GM21528 (cell line): ENCODE measurements at regions not wholly inside any gene's neighbourhood (a gene's known extent, or its start where the extent isn't known, plus 50 kb on each side); places are given as distances from the start of the nearest gene placed in this dataset.
"Not testable (repeated sequence)": the region's sequence is repeated elsewhere in the genome, so short reads cannot be mapped to it uniquely, and the experiment has no call there.

Source experiments
- ATAC-seq: cut with Tn5 transposase; IDR thresholded peaks from one replicate; pipeline ENCODE4 v1.9.1; 2021; ENCODE audit warnings: mild to moderate bottlenecking, moderate library complexity; ENCODE audit not compliant: unreplicated experiment, low FRiP score

GRCh38 chr2:136715146-136715545, 50.2 kb upstream of the THSD7B start:
- no peak for ATAC-seq

DNA sequence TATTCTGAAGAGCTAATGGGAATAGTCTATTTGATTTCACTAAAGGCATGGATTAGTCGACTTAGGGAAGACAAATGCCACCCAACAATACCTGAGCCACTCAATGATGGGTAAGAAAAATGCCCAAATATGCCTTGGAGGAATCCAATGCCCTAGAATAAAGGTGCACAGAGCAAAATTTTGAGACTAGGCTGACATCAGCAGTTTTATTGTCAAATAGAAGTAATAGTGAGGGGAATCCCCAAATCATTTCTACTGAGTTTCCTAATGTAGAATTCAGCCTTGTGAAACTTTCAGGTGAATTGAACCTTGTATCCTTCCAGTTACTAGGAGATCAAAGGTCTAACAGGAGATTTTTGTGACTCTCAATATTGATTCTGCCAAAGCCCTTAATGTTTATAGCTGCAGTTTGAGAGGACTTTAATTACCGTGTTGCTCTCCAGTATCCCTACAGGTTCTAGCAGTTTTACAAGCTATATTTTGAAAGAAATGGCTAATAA, 50.8 kb upstream of the THSD7B start:
- ATAC-seq, result no peak

DNA sequence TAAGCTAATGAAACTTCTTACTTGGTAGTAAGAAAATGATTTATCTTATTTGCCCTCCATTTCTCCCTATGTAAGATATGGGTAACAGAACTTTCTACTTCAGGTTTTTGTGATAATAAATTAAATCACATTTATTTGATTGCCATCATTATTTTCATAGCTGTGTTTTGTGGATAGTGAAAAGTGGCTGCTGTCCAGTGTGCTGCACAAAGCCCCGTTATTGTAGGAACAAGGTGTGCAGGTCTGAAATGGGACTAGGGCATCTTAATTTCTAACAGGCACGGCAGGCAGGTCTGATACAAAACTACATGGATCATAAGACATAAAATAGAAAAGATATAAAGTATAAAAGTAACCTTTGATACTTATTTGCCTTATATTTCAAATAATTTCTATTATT, 51.6 kb upstream of the THSD7B start:
- no peak for ATAC-seq

DNA sequence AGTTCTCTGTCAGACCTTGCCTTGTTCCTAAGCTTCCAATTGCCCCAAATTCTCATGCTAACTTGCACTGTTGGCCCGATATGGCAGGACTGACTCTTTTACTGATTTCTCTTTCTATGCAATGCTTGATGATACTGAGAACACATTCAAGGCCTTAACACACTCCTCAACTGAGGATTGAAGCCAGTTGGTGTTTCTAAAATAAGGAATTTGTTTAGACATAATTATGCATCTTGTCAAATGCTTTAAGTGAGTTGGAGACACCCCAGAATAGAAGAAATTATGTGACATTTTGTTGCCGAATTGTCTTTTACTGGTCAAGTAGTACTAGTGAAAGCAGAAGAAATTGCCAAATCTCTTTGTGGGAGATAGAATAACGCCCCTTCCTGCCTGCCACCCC, 60.0 kb upstream of the THSD7B start:
- no peak for ATAC-seq

GRCh38 chr2:136703214-136703613, 62.1 kb upstream of the THSD7B start:
- ATAC-seq, result no peak

DNA sequence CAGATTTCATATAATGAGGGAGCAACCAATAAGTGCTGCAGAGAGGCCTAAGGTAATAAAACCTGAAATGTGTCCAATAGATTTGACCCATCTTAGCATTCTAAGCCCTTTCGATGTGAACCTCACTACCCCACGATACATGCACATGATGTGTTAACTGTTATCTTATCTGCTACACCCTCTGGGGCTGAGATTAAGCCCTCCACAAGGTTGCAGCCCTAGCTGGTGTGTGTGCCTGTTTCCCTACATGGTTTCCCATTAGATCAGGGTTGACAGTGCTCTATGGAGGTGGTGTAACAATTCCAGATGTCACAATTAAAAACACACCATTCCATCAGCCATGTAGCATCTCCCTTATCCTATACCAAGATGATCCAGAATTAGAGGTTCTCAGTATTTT, 68.9 kb upstream of the THSD7B start:
- no peak for ATAC-seq

- ATAC-seq, result no peak
These were observed 71.4 kb upstream of the THSD7B start for GRCh38 chr2:136693966-136694365.

DNA sequence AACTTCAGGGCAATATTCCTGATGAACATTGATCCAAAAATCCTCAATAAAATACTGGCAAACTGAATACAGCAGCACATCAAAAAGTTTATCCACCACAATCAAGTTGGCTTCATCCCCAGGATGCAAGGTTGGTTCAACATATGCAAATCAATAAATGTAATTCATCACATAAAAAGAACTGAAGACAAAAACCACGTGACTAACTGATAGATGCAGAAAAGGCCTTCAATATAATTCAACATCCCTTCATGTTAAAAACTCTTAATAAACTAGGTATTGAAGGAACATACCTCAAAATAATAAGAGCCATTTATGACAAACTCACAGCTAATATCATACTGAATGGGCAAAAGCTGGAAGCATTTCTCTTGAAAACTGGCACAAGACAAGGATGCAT, 85.3 kb upstream of the THSD7B start:
- not testable (repeated sequence) for ATAC-seq

DNA sequence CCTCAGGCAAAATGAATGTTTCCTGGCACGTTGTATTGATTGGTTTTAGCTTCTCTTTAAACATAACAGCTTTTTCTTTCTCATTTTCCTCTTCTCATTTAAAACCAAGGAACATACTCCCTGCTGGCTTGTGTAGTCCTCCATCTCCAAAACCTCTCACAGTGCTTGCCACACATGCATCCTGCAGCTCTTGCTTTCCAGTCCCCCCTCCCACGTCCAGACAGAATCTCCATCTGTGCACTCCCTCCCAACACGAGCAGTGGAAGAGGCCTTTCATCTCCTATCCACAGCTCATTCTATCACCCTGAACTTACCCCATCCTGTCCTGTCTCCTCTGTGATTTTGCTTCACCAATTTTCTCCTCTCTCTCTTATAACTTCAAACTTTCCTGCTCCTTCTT, 99.6 kb upstream of the THSD7B start:
- ATAC-seq, result no peak

- no peak for ATAC-seq
These were observed 100.5 kb upstream of the THSD7B start for GRCh38 chr2:136664713-136665405.

DNA sequence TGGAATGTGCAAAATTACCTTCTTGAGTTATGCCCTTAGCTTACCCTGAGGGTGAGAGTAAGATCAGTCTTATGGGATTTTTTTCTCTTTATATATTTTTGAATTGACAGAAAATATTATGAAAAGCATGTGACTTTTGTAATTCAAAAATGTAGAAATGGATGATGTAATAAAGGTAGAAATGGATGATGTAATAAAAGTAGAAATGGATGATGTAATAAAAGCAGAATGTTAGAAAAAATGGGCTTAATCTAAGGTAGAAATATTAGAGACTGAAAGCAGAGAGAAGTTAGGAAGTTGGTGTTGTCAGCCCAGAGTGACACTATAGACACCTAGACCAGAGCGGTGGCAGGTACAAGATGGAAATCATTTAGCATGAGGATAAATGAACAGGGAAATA, 107.1 kb upstream of the THSD7B start:
- ATAC-seq, result no peak

GRCh38 chr2:136653861-136654260, 111.5 kb upstream of the THSD7B start:
- no peak for ATAC-seq

DNA sequence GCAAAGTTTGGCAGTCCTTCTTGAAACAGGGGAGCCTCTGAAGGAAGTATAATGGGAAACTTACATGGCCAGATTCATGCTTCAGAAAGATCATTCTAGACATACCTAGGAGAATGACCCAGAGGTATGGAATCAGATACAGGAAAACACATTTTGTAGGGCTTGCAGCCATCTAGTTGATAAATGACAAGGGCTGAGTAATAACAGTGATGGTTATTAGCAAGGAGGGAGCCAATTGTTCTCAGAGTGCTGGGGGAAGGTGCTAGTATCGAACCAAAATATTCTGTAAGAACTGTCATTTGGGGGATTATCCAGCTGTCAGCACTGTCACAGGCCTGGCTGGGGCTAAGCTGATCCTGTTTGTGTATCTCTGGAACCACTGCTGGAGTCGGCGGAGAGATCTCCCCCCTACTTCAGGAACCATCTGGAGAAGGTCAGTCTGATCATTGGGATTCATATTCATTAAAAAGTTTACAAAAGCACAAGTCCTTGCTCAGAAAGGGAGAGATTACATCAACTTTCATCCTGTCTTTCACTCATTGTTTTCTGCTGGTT, 113.8 kb upstream of the THSD7B start:
- no peak for ATAC-seq

GRCh38 chr2:136647039-136647438, 118.3 kb upstream of the THSD7B start:
- ATAC-seq, result no peak

GRCh38 chr2:136645236-136645828, 120.0 kb upstream of the THSD7B start:
- ATAC-seq, result no peak

DNA sequence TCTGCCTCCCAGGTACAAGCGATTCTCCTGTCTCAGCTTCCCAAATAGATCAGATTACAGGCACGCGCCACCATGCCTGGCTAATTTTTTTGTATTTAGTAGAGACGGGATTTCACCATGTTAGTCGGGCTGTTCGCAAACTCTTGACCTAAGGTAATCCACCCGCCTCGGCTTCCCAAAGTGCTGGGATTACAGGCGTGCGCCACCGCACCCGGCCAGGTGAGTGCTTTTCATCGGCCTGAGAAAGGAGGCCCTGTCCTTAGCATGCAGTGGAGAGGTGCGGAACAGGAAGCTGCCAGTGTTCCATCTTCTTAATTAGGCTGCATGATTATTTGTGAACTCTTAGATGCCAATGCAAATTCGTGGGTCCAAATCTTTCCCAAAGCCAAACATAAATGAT, 125.7 kb upstream of the THSD7B start:
- no peak for ATAC-seq

GRCh38 chr2:136638193-136638592, 127.2 kb upstream of the THSD7B start:
- ATAC-seq, result no peak

GRCh38 chr2:136637402-136637801, 127.9 kb upstream of the THSD7B start:
- ATAC-seq, result no peak

GRCh38 chr2:136628490-136628889, 136.9 kb upstream of the THSD7B start:
- ATAC-seq, result no peak

- no peak for ATAC-seq
These were observed 152.2 kb upstream of the THSD7B start for GRCh38 chr2:136613096-136613495.

- no peak for ATAC-seq
These were observed 153.3 kb upstream of the THSD7B start for GRCh38 chr2:136612079-136612478.

DNA sequence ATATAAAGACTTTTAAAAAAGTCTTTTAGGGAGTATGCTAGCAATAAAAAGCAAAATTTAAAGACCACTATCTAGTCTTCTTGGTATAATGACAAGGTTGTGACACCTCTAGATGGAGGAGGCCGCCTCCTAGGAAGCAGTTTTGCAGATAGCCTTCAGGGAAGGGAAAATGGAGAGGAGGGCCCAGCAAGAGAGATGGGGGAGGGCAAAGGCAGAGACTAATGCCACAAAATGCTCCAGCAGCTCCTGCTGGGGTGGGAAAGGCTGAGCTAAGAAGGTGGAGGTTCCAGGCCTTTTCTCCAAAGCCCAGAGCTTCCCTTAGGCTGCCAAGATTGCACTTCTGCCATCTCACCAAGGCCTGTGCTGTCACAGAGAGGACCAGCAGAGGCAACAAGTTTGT, 153.9 kb upstream of the THSD7B start:
- ATAC-seq, result no peak
